ENCODE measurements at regions not wholly inside any gene's neighbourhood (a gene's known extent, or its start where the extent isn't known, plus 50 kb on each side); places are given as distances from the start of the nearest gene placed in this dataset.

DNA sequence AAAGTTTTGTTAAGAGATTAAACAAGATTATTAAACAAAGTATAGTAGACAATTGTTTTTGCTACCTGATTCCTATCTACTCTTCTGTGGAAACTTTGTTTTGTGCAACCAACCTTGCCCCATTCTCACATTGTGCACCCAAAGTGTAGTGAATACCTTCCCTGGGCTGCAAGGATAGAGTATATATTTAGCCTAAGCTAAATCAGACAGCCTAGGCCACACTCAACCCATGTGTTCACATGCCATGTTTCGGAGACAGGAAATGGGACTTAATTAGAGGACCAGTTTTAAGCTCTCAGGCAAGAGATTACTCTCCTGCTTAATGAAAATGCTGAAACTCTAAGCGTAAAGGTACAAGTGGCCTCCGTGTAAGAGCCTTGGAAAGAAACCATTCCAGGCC is 734.9 kb upstream of the USP15 start:
- Histone ChIP-seq H3K79me2 (ENCODE audit: control insufficient read depth, insufficient read depth, low read length, poor library complexity) (no peaks in the 10 kb centered on the region), H2AK5ac (ENCODE audit: low read length) (no peak overlapping the region), H3K79me1 (ENCODE audit: low read length) (no peaks in the 10 kb centered on the region), H3K27me3 (ENCODE audit: insufficient read depth, low read length) (no peaks in the 10 kb centered on the region), H3K36me3 (ENCODE audit: control insufficient read depth in 1 of 2, insufficient read depth in 2 of 2, low read length in 2 of 2) (no peaks in the 10 kb centered on the region), H3K9me3 (ENCODE audit: insufficient read depth, low read depth, low read length) (no peaks in the 10 kb centered on the region), H3K4me1 (ENCODE audit: control insufficient read depth in 1 of 2, insufficient read depth in 2 of 2, low read length in 2 of 2) (no peaks in the 10 kb centered on the region), H4K91ac (ENCODE audit: low read depth, low read length) (no peak overlapping the region), H3K4ac (ENCODE audit: low read depth, low read length) (no peak overlapping the region), H3K9ac (ENCODE audit: low read length) (no peak overlapping the region), H2AFZ (ENCODE audit: insufficient read depth, low read length, poor library complexity) (no peak overlapping the region), H3K14ac (ENCODE audit: low read length) (no peak overlapping the region), H3K4me3 (ENCODE audit: low read depth, low read length) (no peak overlapping the region), H3K18ac (ENCODE audit: low read length) (no peak overlapping the region), H4K12ac (ENCODE audit: low read depth, low read length) (no peak overlapping the region), H3K23ac (ENCODE audit: low read length) (no peak overlapping the region), H4K8ac (ENCODE audit: low read depth, low read length) (no peak overlapping the region), H3K27ac (ENCODE audit: low read depth, low read length) (no peak overlapping the region), H2BK120ac (ENCODE audit: insufficient read depth, low read length, poor library complexity) (no peak overlapping the region), H2BK12ac (ENCODE audit: low read length) (no peak overlapping the region), H2BK5ac (ENCODE audit: low read depth, low read length, poor library complexity) (no peak overlapping the region), H3K4me2 (ENCODE audit: low read length) (no peak overlapping the region)
- no CpG with 5 or more reads among the region's 3 CpGs for WGBS (ENCODE audit: extremely low coverage, insufficient coverage, insufficient read length)
- no peak for DNase-seq

- H2AK5ac ChIP-seq (ENCODE audit: low read length) = no peak overlapping the region
- H3K18ac ChIP-seq (ENCODE audit: low read length) = no peak overlapping the region
- no peaks in the 10 kb centered on the region for H3K79me1 ChIP-seq (ENCODE audit: low read length)
- no peaks in the 10 kb centered on the region for H3K9me3 ChIP-seq (ENCODE audit: insufficient read depth, low read depth, low read length)
- H3K14ac ChIP-seq (ENCODE audit: low read length) = no peak overlapping the region
- no peak overlapping the region for H3K27ac ChIP-seq (ENCODE audit: low read depth, low read length)
- no peak overlapping the region for H3K4ac ChIP-seq (ENCODE audit: low read depth, low read length)
- H3K4me2 ChIP-seq (ENCODE audit: low read length) = no peak overlapping the region
- H2BK5ac ChIP-seq (ENCODE audit: low read depth, low read length, poor library complexity) = no peak overlapping the region
- no peaks in the 10 kb centered on the region for H3K27me3 ChIP-seq (ENCODE audit: insufficient read depth, low read length)
- no peak overlapping the region for H4K12ac ChIP-seq (ENCODE audit: low read depth, low read length)
- no peak overlapping the region for H2AFZ ChIP-seq (ENCODE audit: insufficient read depth, low read length, poor library complexity)
- H2BK12ac ChIP-seq (ENCODE audit: low read length) = no peak overlapping the region
- H3K4me1 ChIP-seq (ENCODE audit: control insufficient read depth in 1 of 2, insufficient read depth in 2 of 2, low read length in 2 of 2) = no peaks in the 10 kb centered on the region
- H4K91ac ChIP-seq (ENCODE audit: low read depth, low read length) = no peak overlapping the region
- no peak for DNase-seq
- no peak overlapping the region for H3K4me3 ChIP-seq (ENCODE audit: low read depth, low read length)
- H4K8ac ChIP-seq (ENCODE audit: low read depth, low read length) = no peak overlapping the region
- no peaks in the 10 kb centered on the region for H3K36me3 ChIP-seq (ENCODE audit: control insufficient read depth in 1 of 2, insufficient read depth in 2 of 2, low read length in 2 of 2)
- H3K79me2 ChIP-seq (ENCODE audit: control insufficient read depth, insufficient read depth, low read length, poor library complexity) = no peaks in the 10 kb centered on the region
- H3K23ac ChIP-seq (ENCODE audit: low read length) = no peak overlapping the region
- H2BK120ac ChIP-seq (ENCODE audit: insufficient read depth, low read length, poor library complexity) = no peak overlapping the region
- no peak overlapping the region for H3K9ac ChIP-seq (ENCODE audit: low read length)
Observed at GRCh38 chr12:61530456-61530855, 729.7 kb upstream of the USP15 start.

- no peaks in the 10 kb centered on the region for H3K36me3 ChIP-seq (ENCODE audit: control insufficient read depth in 1 of 2, insufficient read depth in 2 of 2, low read length in 2 of 2)
- no peak overlapping the region for H2BK12ac ChIP-seq (ENCODE audit: low read length)
- H2BK120ac ChIP-seq (ENCODE audit: insufficient read depth, low read length, poor library complexity) = no peak overlapping the region
- H3K9ac ChIP-seq (ENCODE audit: low read length) = no peak overlapping the region
- H2AK5ac ChIP-seq (ENCODE audit: low read length) = no peak overlapping the region
- no peak overlapping the region for H3K4ac ChIP-seq (ENCODE audit: low read depth, low read length)
- no peaks in the 10 kb centered on the region for H3K4me1 ChIP-seq (ENCODE audit: control insufficient read depth in 1 of 2, insufficient read depth in 2 of 2, low read length in 2 of 2)
- no peaks in the 10 kb centered on the region for H3K9me3 ChIP-seq (ENCODE audit: insufficient read depth, low read depth, low read length)
- no CpG with 5 or more reads among the region's 4 CpGs for WGBS (ENCODE audit: extremely low coverage, insufficient coverage, insufficient read length)
- H2AFZ ChIP-seq (ENCODE audit: insufficient read depth, low read length, poor library complexity) = no peak overlapping the region
- H2BK5ac ChIP-seq (ENCODE audit: low read depth, low read length, poor library complexity) = no peak overlapping the region
- H3K79me2 ChIP-seq (ENCODE audit: control insufficient read depth, insufficient read depth, low read length, poor library complexity) = no peaks in the 10 kb centered on the region
- no peaks in the 10 kb centered on the region for H3K79me1 ChIP-seq (ENCODE audit: low read length)
- H4K8ac ChIP-seq (ENCODE audit: low read depth, low read length) = no peak overlapping the region
- no peak overlapping the region for H3K27ac ChIP-seq (ENCODE audit: low read depth, low read length)
- no peak overlapping the region for H3K23ac ChIP-seq (ENCODE audit: low read length)
- DNase-seq = no peak
- no peak overlapping the region for H3K4me3 ChIP-seq (ENCODE audit: low read depth, low read length)
- H3K18ac ChIP-seq (ENCODE audit: low read length) = no peak overlapping the region
- no peak overlapping the region for H3K4me2 ChIP-seq (ENCODE audit: low read length)
- no peak overlapping the region for H3K14ac ChIP-seq (ENCODE audit: low read length)
- H4K12ac ChIP-seq (ENCODE audit: low read depth, low read length) = no peak overlapping the region
- no peaks in the 10 kb centered on the region for H3K27me3 ChIP-seq (ENCODE audit: insufficient read depth, low read length)
- H4K91ac ChIP-seq (ENCODE audit: low read depth, low read length) = no peak overlapping the region
Observed at GRCh38 chr12:61531195-61531594, 729.0 kb upstream of the USP15 start.

- Histone ChIP-seq H3K4ac (ENCODE audit: low read depth, low read length) (no peak overlapping the region), H3K9me3 (ENCODE audit: insufficient read depth, low read depth, low read length) (no peaks in the 10 kb centered on the region), H2BK12ac (ENCODE audit: low read length) (no peak overlapping the region), H3K18ac (ENCODE audit: low read length) (no peak overlapping the region), H4K12ac (ENCODE audit: low read depth, low read length) (no peak overlapping the region), H3K4me2 (ENCODE audit: low read length) (no peak overlapping the region), H3K79me2 (ENCODE audit: control insufficient read depth, insufficient read depth, low read length, poor library complexity) (no peaks in the 10 kb centered on the region), H3K4me1 (ENCODE audit: control insufficient read depth in 1 of 2, insufficient read depth in 2 of 2, low read length in 2 of 2) (no peaks in the 10 kb centered on the region), H3K14ac (ENCODE audit: low read length) (no peak overlapping the region), H4K8ac (ENCODE audit: low read depth, low read length) (no peak overlapping the region), H3K27ac (ENCODE audit: low read depth, low read length) (no peak overlapping the region), H2AK5ac (ENCODE audit: low read length) (no peak overlapping the region), H3K27me3 (ENCODE audit: insufficient read depth, low read length) (no peaks in the 10 kb centered on the region), H3K23ac (ENCODE audit: low read length) (no peak overlapping the region), H2BK5ac (ENCODE audit: low read depth, low read length, poor library complexity) (no peak overlapping the region), H2BK120ac (ENCODE audit: insufficient read depth, low read length, poor library complexity) (no peak overlapping the region), H4K91ac (ENCODE audit: low read depth, low read length) (no peak overlapping the region), H3K36me3 (ENCODE audit: control insufficient read depth in 1 of 2, insufficient read depth in 2 of 2, low read length in 2 of 2) (no peaks in the 10 kb centered on the region), H3K79me1 (ENCODE audit: low read length) (no peaks in the 10 kb centered on the region), H3K4me3 (ENCODE audit: low read depth, low read length) (no peak overlapping the region), H2AFZ (ENCODE audit: insufficient read depth, low read length, poor library complexity) (no peak overlapping the region), H3K9ac (ENCODE audit: low read length) (no peak overlapping the region)
- no peak for DNase-seq
- no CpG with 5 or more reads among the region's 3 CpGs for WGBS (ENCODE audit: extremely low coverage, insufficient coverage, insufficient read length)
Observed at GRCh38 chr12:61536117-61536516, 724.1 kb upstream of the USP15 start.

- Histone ChIP-seq H3K4me2 (ENCODE audit: low read length) (no peak overlapping the region), H3K9ac (ENCODE audit: low read length) (no peak overlapping the region), H3K4me3 (ENCODE audit: low read depth, low read length) (no peak overlapping the region), H3K23ac (ENCODE audit: low read length) (no peak overlapping the region), H3K27ac (ENCODE audit: low read depth, low read length) (no peak overlapping the region), H3K4ac (ENCODE audit: low read depth, low read length) (no peak overlapping the region), H2AFZ (ENCODE audit: insufficient read depth, low read length, poor library complexity) (no peak overlapping the region), H3K14ac (ENCODE audit: low read length) (no peak overlapping the region), H3K79me2 (ENCODE audit: control insufficient read depth, insufficient read depth, low read length, poor library complexity) (no peaks in the 10 kb centered on the region), H2AK5ac (ENCODE audit: low read length) (no peak overlapping the region), H3K18ac (ENCODE audit: low read length) (no peak overlapping the region), H2BK120ac (ENCODE audit: insufficient read depth, low read length, poor library complexity) (no peak overlapping the region), H2BK5ac (ENCODE audit: low read depth, low read length, poor library complexity) (no peak overlapping the region), H3K79me1 (ENCODE audit: low read length) (no peaks in the 10 kb centered on the region), H3K9me3 (ENCODE audit: insufficient read depth, low read depth, low read length) (no peaks in the 10 kb centered on the region), H2BK12ac (ENCODE audit: low read length) (no peak overlapping the region), H4K91ac (ENCODE audit: low read depth, low read length) (no peak overlapping the region), H4K12ac (ENCODE audit: low read depth, low read length) (no peak overlapping the region), H3K27me3 (ENCODE audit: insufficient read depth, low read length) (no peaks in the 10 kb centered on the region), H4K8ac (ENCODE audit: low read depth, low read length) (no peak overlapping the region), H3K36me3 (ENCODE audit: control insufficient read depth in 1 of 2, insufficient read depth in 2 of 2, low read length in 2 of 2) (no peaks in the 10 kb centered on the region), H3K4me1 (ENCODE audit: control insufficient read depth in 1 of 2, insufficient read depth in 2 of 2, low read length in 2 of 2) (no peaks in the 10 kb centered on the region)
- DNase-seq = no peak
- WGBS (ENCODE audit: extremely low coverage, insufficient coverage, insufficient read length) = no CpG with 5 or more reads among the region's 3 CpGs
Observed at GRCh38 chr12:61536525-61536924, 723.7 kb upstream of the USP15 start.

Data from trophoblast cell (in vitro differentiated cells and primary cell).